ENCODE measurements at regions not wholly inside any gene's neighbourhood (a gene's known extent, or its start where the extent isn't known, plus 50 kb on each side); places are given as distances from the start of the nearest gene placed in this dataset.

DNA sequence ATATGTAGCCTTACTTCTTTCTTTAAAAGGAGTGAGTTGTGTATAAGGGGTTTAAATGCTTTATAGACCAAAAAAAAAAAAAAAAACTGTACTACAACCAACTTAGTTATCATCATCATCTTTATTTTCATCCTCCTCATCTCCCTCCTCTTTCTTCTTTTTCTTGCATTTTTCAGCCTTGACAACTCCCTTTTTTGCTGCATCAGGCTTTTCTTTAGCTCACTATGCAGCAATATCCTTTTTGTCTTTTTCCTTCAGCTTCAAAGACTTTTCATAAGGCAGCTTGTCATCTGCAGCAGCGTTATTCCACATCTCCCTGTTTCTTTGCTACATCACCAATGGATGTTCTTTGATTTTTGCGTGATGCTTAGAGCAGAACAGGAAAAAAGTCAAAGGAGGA lies 526.0 kb downstream of the ZNF608 start:
- ChIA-PET CTCF (ENCODE audit: low intra/inter-chr PET ratio) (no interaction called here), POLR2A (no interaction called here)
- 5% methylated on average over 2 of the region's 2 CpGs for WGBS (ENCODE audit: insufficient coverage, low coverage, missing lambda C conversion rate)
- Histone ChIP-seq H3K27ac (ENCODE audit: extremely low read depth, low read depth, low read length) (no peak overlapping the region), H3K27me3 (ENCODE audit: control insufficient read depth in 2 of 2, insufficient read depth in 2 of 2, low read length in 2 of 2) (no peaks in the 10 kb centered on the region), H3K9me3 (replicated peaks; ENCODE audit: control insufficient read depth, insufficient read depth, low read depth, low read length) (no peaks in the 10 kb centered on the region), H3K9ac (ENCODE audit: insufficient read depth in 1 of 2, low read depth in 2 of 2, low read length in 2 of 2) (no peak overlapping the region), H2AFZ (ENCODE audit: low read depth, low read length) (no peak overlapping the region), H3K36me3 (ENCODE audit: control insufficient read depth, insufficient read depth, low read length) (no peaks in the 10 kb centered on the region), H4K20me1 (replicated peaks; ENCODE audit: control insufficient read depth, insufficient read depth, low read length) (no peaks in the 10 kb centered on the region), H3K4me3 (no peak overlapping the region), H3K4me2 (ENCODE audit: insufficient read depth, low read length) (no peak overlapping the region), H3K9me1 (ENCODE audit: control insufficient read depth, insufficient read depth, low read length) (no peaks in the 10 kb centered on the region), H3K4me1 (replicated peaks in 1 of 2; ENCODE audit: control insufficient read depth in 2 of 2, insufficient read depth in 2 of 2, low read length in 2 of 2) (no peaks in the 10 kb centered on the region), H3K79me2 (ENCODE audit: control insufficient read depth, insufficient read depth, low read length) (no peaks in the 10 kb centered on the region)
- FAIRE-seq (no peak), DNase-seq (ENCODE audit: extremely low read depth in 1 of 4, low spot score in 3 of 4) (no peak), ATAC-seq (no peak)
- BruUV-seq (replicated peaks), result no TSS peak
- intact Hi-C loops (cut with micrococcal nuclease), result no loop called here
- TF ChIP-seq ZNF431 (CRISPR knock-in tag; IDR thresholded peaks at IDR 0.05) (no peak), ZNF316 (IDR thresholded peaks at IDR 0.05) (peak; percentile 35; the same call in 1 of the 2 replicates)
- in situ Hi-C loops (cut with MboI), result no loop called here

DNA sequence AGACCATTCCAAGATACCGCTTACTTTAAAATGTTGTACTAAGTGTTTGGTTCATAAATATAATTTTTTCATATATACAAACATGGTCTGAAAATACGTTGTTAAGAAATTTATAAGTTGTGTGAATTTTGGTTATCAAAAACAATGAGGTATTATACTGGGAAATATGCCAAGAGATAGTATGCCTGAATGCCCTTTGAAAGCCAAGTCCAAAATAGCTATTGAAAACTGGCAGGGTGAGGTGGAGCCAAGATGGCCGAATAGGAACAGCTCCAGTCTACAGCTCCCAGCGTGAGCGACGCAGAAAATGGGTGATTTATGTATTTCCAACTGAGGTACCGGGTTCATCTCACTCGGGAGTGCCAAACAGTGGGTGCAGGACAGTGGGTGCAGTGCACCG lies 533.5 kb downstream of the ZNF608 start:
- no TSS peak for BruUV-seq (replicated peaks)
- CTCF ChIA-PET (ENCODE audit: low intra/inter-chr PET ratio), result no interaction called here
- TF ChIP-seq ZFPM2 (CRISPR knock-in tag; IDR thresholded peaks at IDR 0.05), result no peak
- no peak for TF ChIP-seq NBN (IDR thresholded peaks at IDR 0.05; ENCODE audit: low read depth)
- no peak for TF ChIP-seq MEF2D (tag; conservative IDR thresholded peaks at IDR 0.05; ENCODE audit: low read depth)
- no peak for TF ChIP-seq TEAD4 (IDR thresholded peaks at IDR 0.05; ENCODE audit: low read length)
- TF ChIP-seq TEAD4 (CRISPR knock-in tag; IDR thresholded peaks at IDR 0.05; ENCODE audit: borderline replicate concordance), result no peak
- TF ChIP-seq, protein P1, sequence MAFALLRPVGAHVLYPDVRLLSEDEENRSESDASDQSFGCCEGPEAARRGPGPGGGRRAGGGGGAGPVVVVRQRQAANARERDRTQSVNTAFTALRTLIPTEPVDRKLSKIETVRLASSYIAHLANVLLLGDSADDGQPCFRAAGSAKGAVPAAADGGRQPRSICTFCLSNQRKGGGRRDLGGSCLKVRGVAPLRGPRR (CRISPR knock-in tag; IDR thresholded peaks at IDR 0.05), result no peak
- TF ChIP-seq, protein P2, sequence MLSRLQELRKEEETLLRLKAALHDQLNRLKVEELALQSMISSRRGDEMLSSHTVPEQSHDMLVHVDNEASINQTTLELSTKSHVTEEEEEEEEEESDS (CRISPR knock-in tag; IDR thresholded peaks at IDR 0.05), result no peak
- TF ChIP-seq DDX20 (tag; IDR thresholded peaks at IDR 0.05; ENCODE audit: low read depth), result no peak
- TF ChIP-seq ZNF232 (CRISPR knock-in tag; IDR thresholded peaks at IDR 0.05), result no peak
- TF ChIP-seq NFXL1 (CRISPR knock-in tag; IDR thresholded peaks at IDR 0.05), result no peak
- TF ChIP-seq GABPA (tag; conservative IDR thresholded peaks at IDR 0.05; ENCODE audit: low read depth), result no peak
- no peak for TF ChIP-seq NCOA2 (IDR thresholded peaks at IDR 0.05; ENCODE audit: partially characterized antibody in 2 of 2)
- no peak for TF ChIP-seq PHB (CRISPR knock-in tag; IDR thresholded peaks at IDR 0.05)
- TF ChIP-seq, protein P3, sequence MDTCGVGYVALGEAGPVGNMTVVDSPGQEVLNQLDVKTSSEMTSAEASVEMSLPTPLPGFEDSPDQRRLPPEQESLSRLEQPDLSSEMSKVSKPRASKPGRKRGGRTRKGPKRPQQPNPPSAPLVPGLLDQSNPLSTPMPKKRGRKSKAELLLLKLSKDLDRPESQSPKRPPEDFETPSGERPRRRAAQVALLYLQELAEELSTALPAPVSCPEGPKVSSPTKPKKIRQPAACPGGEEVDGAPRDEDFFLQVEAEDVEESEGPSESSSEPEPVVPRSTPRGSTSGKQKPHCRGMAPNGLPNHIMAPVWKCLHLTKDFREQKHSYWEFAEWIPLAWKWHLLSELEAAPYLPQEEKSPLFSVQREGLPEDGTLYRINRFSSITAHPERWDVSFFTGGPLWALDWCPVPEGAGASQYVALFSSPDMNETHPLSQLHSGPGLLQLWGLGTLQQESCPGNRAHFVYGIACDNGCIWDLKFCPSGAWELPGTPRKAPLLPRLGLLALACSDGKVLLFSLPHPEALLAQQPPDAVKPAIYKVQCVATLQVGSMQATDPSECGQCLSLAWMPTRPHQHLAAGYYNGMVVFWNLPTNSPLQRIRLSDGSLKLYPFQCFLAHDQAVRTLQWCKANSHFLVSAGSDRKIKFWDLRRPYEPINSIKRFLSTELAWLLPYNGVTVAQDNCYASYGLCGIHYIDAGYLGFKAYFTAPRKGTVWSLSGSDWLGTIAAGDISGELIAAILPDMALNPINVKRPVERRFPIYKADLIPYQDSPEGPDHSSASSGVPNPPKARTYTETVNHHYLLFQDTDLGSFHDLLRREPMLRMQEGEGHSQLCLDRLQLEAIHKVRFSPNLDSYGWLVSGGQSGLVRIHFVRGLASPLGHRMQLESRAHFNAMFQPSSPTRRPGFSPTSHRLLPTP (IDR thresholded peaks at IDR 0.05; ENCODE audit: borderline replicate concordance, extremely low read depth, insufficient read length), result no peak
- no peak for TF ChIP-seq TARDBP (IDR thresholded peaks at IDR 0.05)

More for the DNA sequence above, 533.5 kb downstream of the ZNF608 start:
- POLR2A ChIA-PET, result no interaction called here
- intact Hi-C loops (cut with micrococcal nuclease), result no loop called here
- no peaks in the 10 kb centered on the region for H3K36me3 ChIP-seq (ENCODE audit: control insufficient read depth, insufficient read depth, low read length)
- FAIRE-seq (no peak), ATAC-seq (no peak), DNase-seq (ENCODE audit: extremely low read depth in 1 of 4, low spot score in 3 of 4) (no peak)
- no peak overlapping the region for H2AFZ ChIP-seq (ENCODE audit: low read depth, low read length)
- H3K9me1 ChIP-seq (ENCODE audit: control insufficient read depth, insufficient read depth, low read length), result no peaks in the 10 kb centered on the region
- H3K4me3 ChIP-seq, result no peak overlapping the region
- H3K9ac ChIP-seq (ENCODE audit: insufficient read depth in 1 of 2, low read depth in 2 of 2, low read length in 2 of 2), result no peak overlapping the region
- no peaks in the 10 kb centered on the region for H3K79me2 ChIP-seq (ENCODE audit: control insufficient read depth, insufficient read depth, low read length)
- H3K27me3 ChIP-seq (ENCODE audit: control insufficient read depth in 2 of 2, insufficient read depth in 2 of 2, low read length in 2 of 2), result no peaks in the 10 kb centered on the region
- no peak overlapping the region for H3K27ac ChIP-seq (ENCODE audit: extremely low read depth, low read depth, low read length)
- H3K4me1 ChIP-seq (replicated peaks in 1 of 2; ENCODE audit: control insufficient read depth in 2 of 2, insufficient read depth in 2 of 2, low read length in 2 of 2), result no peaks in the 10 kb centered on the region
- in situ Hi-C loops (cut with MboI), result no loop called here
- no peaks in the 10 kb centered on the region for H4K20me1 ChIP-seq (replicated peaks; ENCODE audit: control insufficient read depth, insufficient read depth, low read length)
- no peaks in the 10 kb centered on the region for H3K9me3 ChIP-seq (replicated peaks; ENCODE audit: control insufficient read depth, insufficient read depth, low read depth, low read length)
- no peak overlapping the region for H3K4me2 ChIP-seq (ENCODE audit: insufficient read depth, low read length)
- 2% methylated on average over 9 of the region's 9 CpGs for WGBS (ENCODE audit: insufficient coverage, low coverage, missing lambda C conversion rate)

Data from K562 (cell line).